ENCODE measurements at regions not wholly inside any gene's neighbourhood (a gene's known extent, or its start where the extent isn't known, plus 50 kb on each side); places are given as distances from the start of the nearest gene placed in this dataset.

DNA sequence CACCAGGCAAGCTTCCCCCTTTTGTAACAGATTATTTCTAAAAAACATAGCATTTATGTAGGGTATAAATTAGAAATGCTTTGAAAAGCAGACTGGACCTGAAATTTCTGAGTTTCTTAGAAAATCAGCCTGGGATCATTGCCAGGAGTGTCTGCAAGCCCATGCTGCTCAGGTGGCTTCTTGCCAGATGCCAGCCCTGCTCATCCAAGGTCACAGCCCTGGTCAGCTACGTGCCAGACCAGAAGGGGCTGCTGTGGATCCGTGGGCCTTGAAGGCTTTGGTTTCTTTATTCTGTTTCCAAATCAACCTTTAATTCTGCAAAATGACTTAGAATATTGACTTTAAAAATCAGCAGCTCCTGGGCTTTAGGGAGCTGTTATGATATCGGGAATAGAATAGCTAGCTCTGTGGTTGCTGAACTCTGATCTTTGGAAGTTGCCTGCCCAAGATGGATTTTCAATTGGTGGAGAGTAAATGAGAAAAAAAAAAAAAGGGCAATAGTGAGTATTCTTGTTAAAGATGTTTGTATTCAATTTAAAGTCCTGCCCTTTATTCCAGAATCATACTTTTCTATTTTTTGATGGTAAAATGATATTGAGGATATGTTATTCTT is 370.1 kb upstream of the ONECUT1 start:
- H3K9me3 Mint-ChIP-seq = peaks cover 15 to 19% of the 10 kb centered on the region in 2 donors
- TF ChIP-seq, protein P1, sequence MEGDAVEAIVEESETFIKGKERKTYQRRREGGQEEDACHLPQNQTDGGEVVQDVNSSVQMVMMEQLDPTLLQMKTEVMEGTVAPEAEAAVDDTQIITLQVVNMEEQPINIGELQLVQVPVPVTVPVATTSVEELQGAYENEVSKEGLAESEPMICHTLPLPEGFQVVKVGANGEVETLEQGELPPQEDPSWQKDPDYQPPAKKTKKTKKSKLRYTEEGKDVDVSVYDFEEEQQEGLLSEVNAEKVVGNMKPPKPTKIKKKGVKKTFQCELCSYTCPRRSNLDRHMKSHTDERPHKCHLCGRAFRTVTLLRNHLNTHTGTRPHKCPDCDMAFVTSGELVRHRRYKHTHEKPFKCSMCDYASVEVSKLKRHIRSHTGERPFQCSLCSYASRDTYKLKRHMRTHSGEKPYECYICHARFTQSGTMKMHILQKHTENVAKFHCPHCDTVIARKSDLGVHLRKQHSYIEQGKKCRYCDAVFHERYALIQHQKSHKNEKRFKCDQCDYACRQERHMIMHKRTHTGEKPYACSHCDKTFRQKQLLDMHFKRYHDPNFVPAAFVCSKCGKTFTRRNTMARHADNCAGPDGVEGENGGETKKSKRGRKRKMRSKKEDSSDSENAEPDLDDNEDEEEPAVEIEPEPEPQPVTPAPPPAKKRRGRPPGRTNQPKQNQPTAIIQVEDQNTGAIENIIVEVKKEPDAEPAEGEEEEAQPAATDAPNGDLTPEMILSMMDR (IDR thresholded peaks at IDR 0.05) = no peak
- intact Hi-C loops (cut with micrococcal nuclease) = no loop called here
- H3K27ac ChIP-seq (ENCODE audit: low read length) = no peak overlapping the region
- no peak overlapping the region for H3K27ac Mint-ChIP-seq
- H3K27me3 ChIP-seq (ENCODE audit: control insufficient read depth, insufficient read depth, low read length) = no peaks in the 10 kb centered on the region
- DNase-seq (no peak), ATAC-seq (no peak)
- 81% methylated on average over 3 of the region's 3 CpGs for WGBS (ENCODE audit: insufficient coverage)
- no peak overlapping the region for H3K4me3 ChIP-seq (ENCODE audit: low read length)
- H3K27me3 Mint-ChIP-seq (ENCODE audit: low read depth in 2 of 2) = no peaks in the 10 kb centered on the region
- H3K9me3 ChIP-seq (ENCODE audit: control insufficient read depth, insufficient read depth, low read length) = no peaks in the 10 kb centered on the region
- no peaks in the 10 kb centered on the region for H3K36me3 ChIP-seq (ENCODE audit: control insufficient read depth, insufficient read depth, low read length)
- H3K4me1 Mint-ChIP-seq = no peaks in the 10 kb centered on the region
- no peaks in the 10 kb centered on the region for H3K36me3 Mint-ChIP-seq
- H3K4me3 Mint-ChIP-seq = no peak overlapping the region
- no peaks in the 10 kb centered on the region for H3K4me1 ChIP-seq (ENCODE audit: control insufficient read depth, insufficient read depth, low read length)

DNA sequence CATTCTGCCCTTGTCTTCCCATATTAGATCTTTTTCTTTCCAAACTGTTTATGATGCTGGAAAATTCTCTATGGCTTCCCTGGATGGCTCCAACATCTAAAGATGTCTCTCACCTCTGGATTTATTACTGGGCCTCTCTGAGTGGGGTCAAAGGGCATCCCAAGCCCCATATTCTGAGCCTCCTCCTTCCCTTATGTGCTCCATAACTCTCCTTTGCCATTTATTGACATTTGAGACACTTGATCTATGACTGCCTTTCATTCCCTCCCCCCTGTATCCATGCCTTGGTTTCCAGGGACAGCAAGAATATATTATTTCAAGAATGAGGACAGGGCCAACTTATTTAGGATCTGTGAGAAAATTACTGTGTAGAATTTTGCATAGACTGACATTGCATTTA is 369.3 kb upstream of the ONECUT1 start:
- TF ChIP-seq, protein P1 (IDR thresholded peaks at IDR 0.05) = no peak
- Histone ChIP-seq H3K9me3 (ENCODE audit: control insufficient read depth, insufficient read depth, low read length) (no peaks in the 10 kb centered on the region), H3K36me3 (ENCODE audit: control insufficient read depth, insufficient read depth, low read length) (no peaks in the 10 kb centered on the region), H3K27me3 (ENCODE audit: control insufficient read depth, insufficient read depth, low read length) (no peaks in the 10 kb centered on the region), H3K4me3 (ENCODE audit: low read length) (no peak overlapping the region), H3K4me1 (ENCODE audit: control insufficient read depth, insufficient read depth, low read length) (no peaks in the 10 kb centered on the region), H3K27ac (ENCODE audit: low read length) (no peak overlapping the region)
- H3K36me3 Mint-ChIP-seq = no peaks in the 10 kb centered on the region
- H3K4me3 Mint-ChIP-seq = no peak overlapping the region
- no peak overlapping the region for H3K27ac Mint-ChIP-seq
- H3K9me3 Mint-ChIP-seq = peaks cover 16 to 18% of the 10 kb centered on the region in 2 donors
- DNase-seq (no peak), ATAC-seq (no peak)
- H3K27me3 Mint-ChIP-seq (ENCODE audit: low read depth in 2 of 2) = no peaks in the 10 kb centered on the region
- intact Hi-C loops (cut with micrococcal nuclease) = no loop called here
- H3K4me1 Mint-ChIP-seq = no peaks in the 10 kb centered on the region

DNA sequence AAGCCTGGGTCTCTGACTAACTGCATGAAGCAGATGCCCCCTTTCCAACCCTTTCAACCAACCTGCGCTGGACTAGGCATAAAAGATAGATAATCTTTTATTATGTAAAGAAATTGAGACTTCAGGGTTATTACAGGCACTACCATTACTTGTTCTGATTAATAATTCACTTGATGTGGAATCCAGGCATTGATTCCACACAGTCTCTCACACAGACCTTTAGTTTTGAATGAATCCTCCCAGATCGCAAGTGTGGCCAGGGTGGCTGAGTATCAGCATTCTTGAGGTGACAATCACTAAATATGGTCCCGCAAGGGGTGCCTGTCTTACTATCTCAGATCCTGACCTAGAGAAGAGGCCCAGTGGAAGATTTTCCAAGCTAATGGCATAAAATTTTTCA is 368.9 kb upstream of the ONECUT1 start:
- Histone ChIP-seq H3K4me1 (ENCODE audit: control insufficient read depth, insufficient read depth, low read length) (no peaks in the 10 kb centered on the region), H3K4me3 (ENCODE audit: low read length) (no peak overlapping the region), H3K9me3 (ENCODE audit: control insufficient read depth, insufficient read depth, low read length) (no peaks in the 10 kb centered on the region), H3K36me3 (ENCODE audit: control insufficient read depth, insufficient read depth, low read length) (no peaks in the 10 kb centered on the region), H3K27ac (ENCODE audit: low read length) (no peak overlapping the region), H3K27me3 (ENCODE audit: control insufficient read depth, insufficient read depth, low read length) (no peaks in the 10 kb centered on the region)
- no peak overlapping the region for H3K27ac Mint-ChIP-seq
- no peaks in the 10 kb centered on the region for H3K27me3 Mint-ChIP-seq (ENCODE audit: low read depth in 2 of 2)
- no peak overlapping the region for H3K4me3 Mint-ChIP-seq
- TF ChIP-seq, protein P1 (IDR thresholded peaks at IDR 0.05) = no peak
- intact Hi-C loops (cut with micrococcal nuclease) = no loop called here
- no peaks in the 10 kb centered on the region for H3K4me1 Mint-ChIP-seq
- no peak for ATAC-seq
- WGBS (ENCODE audit: insufficient coverage) = 100% methylated on average over 2 of the region's 3 CpGs
- no peak for DNase-seq
- H3K36me3 Mint-ChIP-seq = no peaks in the 10 kb centered on the region
- peaks cover 14 to 16% of the 10 kb centered on the region in 2 donors for H3K9me3 Mint-ChIP-seq

DNA sequence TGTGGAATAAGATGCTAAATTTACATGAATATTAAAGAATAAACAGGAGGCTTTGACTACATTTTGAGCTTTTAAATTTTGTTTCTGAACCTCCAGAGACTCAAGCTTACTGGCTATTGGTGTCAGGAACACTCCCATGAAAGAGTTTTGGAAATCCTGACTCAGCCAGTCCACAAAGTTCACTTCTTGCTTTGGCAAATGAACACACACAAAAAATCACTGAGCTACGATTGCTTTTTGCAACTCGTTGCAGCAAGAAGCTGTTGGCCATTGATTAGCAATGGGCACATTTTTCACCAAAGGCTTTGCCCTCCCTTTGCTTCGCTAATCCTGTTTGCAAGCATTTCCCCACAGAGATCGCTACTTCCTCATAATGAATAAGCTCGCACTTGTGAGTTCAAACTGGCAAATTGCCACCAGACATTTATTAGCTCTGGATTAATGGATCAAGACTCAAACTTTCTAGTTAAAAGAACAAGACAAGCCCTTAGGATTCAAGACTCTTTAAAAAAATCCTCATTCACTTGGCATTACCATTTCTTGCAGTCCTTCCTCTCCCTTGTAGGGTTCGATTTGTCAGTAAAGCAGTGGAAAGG is 343.2 kb upstream of the ONECUT1 start:
- no peaks in the 10 kb centered on the region for H3K4me1 Mint-ChIP-seq
- DNase-seq = no peak
- Histone ChIP-seq H3K4me1 (ENCODE audit: control insufficient read depth, insufficient read depth, low read length) (no peaks in the 10 kb centered on the region), H3K9me3 (ENCODE audit: control insufficient read depth, insufficient read depth, low read length) (no peaks in the 10 kb centered on the region), H3K27me3 (ENCODE audit: control insufficient read depth, insufficient read depth, low read length) (no peaks in the 10 kb centered on the region), H3K4me3 (ENCODE audit: low read length) (no peak overlapping the region), H3K36me3 (ENCODE audit: control insufficient read depth, insufficient read depth, low read length) (no peaks in the 10 kb centered on the region), H3K27ac (ENCODE audit: low read length) (no peak overlapping the region)
- H3K9me3 Mint-ChIP-seq = peaks cover 0 to 2% of the 10 kb centered on the region in 2 donors
- TF ChIP-seq, protein P1 (IDR thresholded peaks at IDR 0.05) = no peak
- intact Hi-C loops (cut with micrococcal nuclease) = no loop called here
- H3K4me3 Mint-ChIP-seq = no peak overlapping the region
- no peak for ATAC-seq
- no peaks in the 10 kb centered on the region for H3K27me3 Mint-ChIP-seq (ENCODE audit: low read depth in 2 of 2)
- WGBS (ENCODE audit: insufficient coverage) = 37% methylated on average over 6 of the region's 6 CpGs
- H3K27ac Mint-ChIP-seq = no peak overlapping the region
- no peaks in the 10 kb centered on the region for H3K36me3 Mint-ChIP-seq

Measured in natural killer cell (primary cell).